ENCODE measurements at regions not wholly inside any gene's neighbourhood (a gene's known extent, or its start where the extent isn't known, plus 50 kb on each side); places are given as distances from the start of the nearest gene placed in this dataset.

DNA sequence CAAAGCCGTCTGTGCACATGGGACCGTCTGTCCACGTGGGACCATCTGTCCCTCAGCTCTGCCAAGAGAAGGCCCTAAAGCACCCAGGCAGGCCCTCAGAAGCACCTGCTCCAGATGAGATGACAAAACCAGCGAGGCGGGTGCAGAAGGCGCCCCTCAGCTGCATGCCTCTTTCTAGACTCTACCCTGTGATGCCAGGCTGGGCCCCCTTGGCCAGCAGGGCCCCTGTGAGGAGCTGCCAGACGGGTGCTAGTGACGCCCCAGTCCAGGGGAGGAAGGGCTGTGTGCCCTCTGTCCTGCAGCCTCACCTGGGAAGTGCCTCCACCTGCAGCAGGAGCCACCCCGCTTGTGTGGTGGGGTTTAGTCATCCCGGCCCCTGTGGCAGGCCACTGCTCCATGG, 309.2 kb upstream of the SHH start:
- TF ChIP-seq, protein P1, sequence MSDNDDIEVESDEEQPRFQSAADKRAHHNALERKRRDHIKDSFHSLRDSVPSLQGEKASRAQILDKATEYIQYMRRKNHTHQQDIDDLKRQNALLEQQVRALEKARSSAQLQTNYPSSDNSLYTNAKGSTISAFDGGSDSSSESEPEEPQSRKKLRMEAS (IDR thresholded peaks at IDR 0.05; ENCODE audit: insufficient read depth, insufficient read length) = no peak
- no peak for TF ChIP-seq CTCF (IDR thresholded peaks at IDR 0.05; ENCODE audit: extremely low read depth in 1 of 2, insufficient read depth in 1 of 2, low read depth in 1 of 2, low read length in 2 of 2)
- TF ChIP-seq EZH2 (IDR thresholded peaks at IDR 0.05; ENCODE audit: borderline replicate concordance, low read depth, low read length, severe bottlenecking) = no peak
- no peak for TF ChIP-seq POLR2A (IDR thresholded peaks at IDR 0.05; ENCODE audit: low read depth, low read length)
